ENCODE measurements at regions not wholly inside any gene's neighbourhood (a gene's known extent, or its start where the extent isn't known, plus 50 kb on each side); places are given as distances from the start of the nearest gene placed in this dataset.

DNA sequence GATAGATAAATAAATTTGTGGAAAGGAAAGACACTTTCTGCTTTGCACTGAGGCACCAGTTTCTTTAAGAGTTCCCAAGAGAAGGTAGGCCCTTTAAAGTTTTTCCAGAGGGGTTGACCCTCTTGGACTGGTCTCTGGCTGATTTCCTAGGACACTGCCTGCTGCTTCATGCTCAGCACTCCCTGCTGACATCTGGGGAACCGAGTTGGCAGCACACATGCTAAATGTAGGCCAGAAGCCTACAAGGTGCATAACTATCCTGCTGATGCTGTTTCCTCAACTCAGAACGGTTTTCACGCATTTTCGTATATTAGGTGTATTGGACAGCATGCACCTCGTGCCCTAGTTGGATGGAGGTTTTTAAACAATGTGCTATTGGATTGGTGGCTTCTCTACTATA lies 887.2 kb upstream of the SEL1L start:
- no peak for DNase-seq
- intact Hi-C loops (cut with DNase I), result no loop called here
- 79 to 80% methylated on average over 5 of the region's 5 CpGs for WGBS, 2 donors

DNA sequence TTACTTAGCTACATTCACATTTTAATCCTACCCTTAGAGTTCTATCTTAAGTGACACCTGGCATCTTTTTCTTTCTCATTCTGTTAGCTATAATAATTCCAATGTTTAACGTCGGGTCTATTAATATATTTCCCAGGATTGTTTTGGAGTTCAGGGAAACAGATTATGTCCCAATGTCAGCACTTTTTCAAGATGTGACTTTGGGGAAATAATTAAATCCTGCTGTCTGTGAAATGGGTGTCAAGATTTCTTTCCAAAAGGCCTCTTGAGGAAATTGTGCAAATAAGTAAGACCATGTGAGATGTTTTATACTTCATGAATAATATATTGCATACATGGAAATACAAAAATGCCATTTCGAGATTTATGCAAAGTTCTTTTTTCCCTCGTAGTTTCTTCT lies 887.6 kb upstream of the SEL1L start:
- no peak for ATAC-seq
- H3K4me1 ChIP-seq, result no peaks in the 10 kb centered on the region
- WGBS, 2 donors, result 75 to 76% methylated on average over 4 of the region's 4 CpGs
- intact Hi-C loops (cut with DNase I), result no loop called here
- H3K36me3 ChIP-seq, result no peaks in the 10 kb centered on the region
- no peaks in the 10 kb centered on the region for H3K9me3 ChIP-seq
- DNase-seq, result no peak
- no peaks in the 10 kb centered on the region for H3K27me3 ChIP-seq
- FAIRE-seq, result no peak
- TF ChIP-seq, protein P1, sequence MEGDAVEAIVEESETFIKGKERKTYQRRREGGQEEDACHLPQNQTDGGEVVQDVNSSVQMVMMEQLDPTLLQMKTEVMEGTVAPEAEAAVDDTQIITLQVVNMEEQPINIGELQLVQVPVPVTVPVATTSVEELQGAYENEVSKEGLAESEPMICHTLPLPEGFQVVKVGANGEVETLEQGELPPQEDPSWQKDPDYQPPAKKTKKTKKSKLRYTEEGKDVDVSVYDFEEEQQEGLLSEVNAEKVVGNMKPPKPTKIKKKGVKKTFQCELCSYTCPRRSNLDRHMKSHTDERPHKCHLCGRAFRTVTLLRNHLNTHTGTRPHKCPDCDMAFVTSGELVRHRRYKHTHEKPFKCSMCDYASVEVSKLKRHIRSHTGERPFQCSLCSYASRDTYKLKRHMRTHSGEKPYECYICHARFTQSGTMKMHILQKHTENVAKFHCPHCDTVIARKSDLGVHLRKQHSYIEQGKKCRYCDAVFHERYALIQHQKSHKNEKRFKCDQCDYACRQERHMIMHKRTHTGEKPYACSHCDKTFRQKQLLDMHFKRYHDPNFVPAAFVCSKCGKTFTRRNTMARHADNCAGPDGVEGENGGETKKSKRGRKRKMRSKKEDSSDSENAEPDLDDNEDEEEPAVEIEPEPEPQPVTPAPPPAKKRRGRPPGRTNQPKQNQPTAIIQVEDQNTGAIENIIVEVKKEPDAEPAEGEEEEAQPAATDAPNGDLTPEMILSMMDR (IDR thresholded peaks at IDR 0.05), result no peak
- no peak overlapping the region for H3K27ac ChIP-seq
- H3K4me3 ChIP-seq, result no peak overlapping the region

More for the DNA sequence above, 887.2 kb upstream of the SEL1L start:
- Histone ChIP-seq H3K9me3 (no peaks in the 10 kb centered on the region), H3K4me3 (no peak overlapping the region), H3K27me3 (no peaks in the 10 kb centered on the region), H3K36me3 (no peaks in the 10 kb centered on the region), H3K27ac (no peak overlapping the region), H3K4me1 (no peaks in the 10 kb centered on the region)
- ATAC-seq, result no peak
- FAIRE-seq, result no peak
- TF ChIP-seq, protein P1 (IDR thresholded peaks at IDR 0.05), result no peak

DNA sequence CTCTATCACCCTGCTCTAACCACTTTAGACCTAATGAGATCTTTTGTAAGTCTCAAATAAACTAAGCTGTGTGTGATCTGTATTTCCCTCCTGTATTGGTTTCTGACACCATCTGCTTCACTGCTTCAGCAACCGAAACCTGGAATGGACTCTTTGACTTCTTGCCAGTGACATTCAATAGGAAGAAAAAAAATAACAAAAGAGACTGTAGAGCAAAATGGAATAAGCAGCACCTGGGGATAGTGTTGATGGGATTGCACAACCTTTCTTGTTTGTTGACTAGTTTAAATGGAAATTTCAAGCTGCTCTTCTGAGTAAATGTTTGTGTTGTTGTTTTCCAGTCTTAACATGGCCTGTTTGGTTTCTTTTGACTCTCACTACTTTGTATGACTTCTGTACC lies 888.6 kb upstream of the SEL1L start:
- FAIRE-seq (no peak), ATAC-seq (no peak), DNase-seq (no peak)
- Histone ChIP-seq H3K27me3 (no peaks in the 10 kb centered on the region), H3K4me1 (no peaks in the 10 kb centered on the region), H3K36me3 (no peaks in the 10 kb centered on the region), H3K27ac (no peak overlapping the region), H3K9me3 (no peaks in the 10 kb centered on the region), H3K4me3 (no peak overlapping the region)
- TF ChIP-seq, protein P1 (IDR thresholded peaks at IDR 0.05), result no peak
- intact Hi-C loops (cut with DNase I), result no loop called here
- whole genome bisulfite sequencing, 2 donors, result 72 to 84% methylated on average over 1 of the region's 1 CpG

DNA sequence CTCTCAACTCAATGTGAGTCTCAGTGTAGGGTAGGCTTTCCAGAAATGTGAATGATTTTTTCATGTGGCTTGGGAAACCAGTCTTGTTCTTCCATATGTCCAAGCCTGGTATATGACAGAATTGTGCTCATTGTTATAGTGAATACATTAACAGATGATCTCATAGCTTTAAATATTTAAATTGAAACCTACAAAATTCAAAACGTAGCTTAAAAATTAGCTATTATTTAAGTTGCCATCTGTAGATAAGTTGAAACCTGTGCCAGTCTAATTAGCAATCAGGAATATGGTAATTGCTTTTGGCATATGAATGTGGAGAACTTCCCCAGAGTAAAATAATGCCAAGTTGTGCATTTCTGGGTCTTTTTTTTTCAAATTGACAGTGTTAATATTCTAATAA lies 891.6 kb upstream of the SEL1L start:
- H3K4me3 ChIP-seq, result no peak overlapping the region
- H3K4me1 ChIP-seq, result no peaks in the 10 kb centered on the region
- no peak overlapping the region for H3K27ac ChIP-seq
- no peaks in the 10 kb centered on the region for H3K9me3 ChIP-seq
- FAIRE-seq (no peak), ATAC-seq (no peak), DNase-seq (no peak)
- no peaks in the 10 kb centered on the region for H3K36me3 ChIP-seq
- TF ChIP-seq, protein P1 (IDR thresholded peaks at IDR 0.05), result no peak
- 32 to 44% methylated on average over 1 of the region's 1 CpG for WGBS, 2 donors
- intact Hi-C loops (cut with DNase I), result no loop called here
- H3K27me3 ChIP-seq, result no peaks in the 10 kb centered on the region

DNA sequence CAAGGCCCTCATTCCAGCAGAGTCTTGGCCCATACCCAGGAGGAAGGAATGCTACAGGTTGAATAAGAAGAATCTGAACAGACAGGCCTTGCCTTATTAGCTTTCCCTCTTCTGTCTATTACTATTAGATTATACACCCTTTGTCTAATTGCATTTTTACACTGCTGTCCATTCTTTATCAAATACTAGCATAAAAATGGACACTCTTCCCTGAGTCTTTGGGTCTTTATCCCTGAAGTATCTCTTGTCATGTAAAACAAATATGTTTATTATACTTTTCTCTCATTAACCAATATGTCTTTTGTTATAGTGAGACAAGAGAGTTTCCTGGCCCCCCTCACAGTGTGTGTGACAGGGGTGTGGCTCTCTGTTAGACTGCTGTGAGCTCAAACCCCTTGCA lies 897.4 kb upstream of the SEL1L start:
- ATAC-seq, result no peak
- no peak for DNase-seq
- H3K9me3 ChIP-seq, result no peaks in the 10 kb centered on the region
- H3K27me3 ChIP-seq, result no peaks in the 10 kb centered on the region
- H3K36me3 ChIP-seq, result no peaks in the 10 kb centered on the region
- H3K4me1 ChIP-seq, result no peaks in the 10 kb centered on the region
- no peak overlapping the region for H3K27ac ChIP-seq
- H3K4me3 ChIP-seq, result no peak overlapping the region
- TF ChIP-seq, protein P1 (IDR thresholded peaks at IDR 0.05), result no peak
- no peak for FAIRE-seq
- intact Hi-C loops (cut with DNase I), result no loop called here
